GM21529 (cell line): ENCODE measurements at regions not wholly inside any gene's neighbourhood (a gene's known extent, or its start where the extent isn't known, plus 50 kb on each side); places are given as distances from the start of the nearest gene placed in this dataset.
"Not testable (repeated sequence)": the region's sequence is repeated elsewhere in the genome, so short reads cannot be mapped to it uniquely, and the experiment has no call there.

ENCODE experiments used
- ATAC-seq: cut with Tn5 transposase; IDR thresholded peaks from one replicate; pipeline ENCODE4 v1.9.1; 2021; ENCODE audit not compliant: unreplicated experiment

- ATAC-seq, result no peak
These were observed 465.6 kb upstream of the PRKX start for GRCh38 chrX:4179031-4179430.

- ATAC-seq, result no peak
These were observed 461.8 kb upstream of the PRKX start for GRCh38 chrX:4175221-4175620.

- ATAC-seq, result no peak
These were observed 460.3 kb upstream of the PRKX start for GRCh38 chrX:4173743-4174142.

- ATAC-seq, result no peak
These were observed 438.3 kb upstream of the PRKX start for GRCh38 chrX:4151798-4152197.

GRCh38 chrX:4150259-4150658 is 436.8 kb upstream of the PRKX start:
- no peak for ATAC-seq

- no peak for ATAC-seq
These were observed 416.2 kb upstream of the PRKX start for GRCh38 chrX:4129626-4130025.

GRCh38 chrX:4118666-4119530 is 405.4 kb upstream of the PRKX start:
- no peak for ATAC-seq

- no peak for ATAC-seq
These were observed 397.5 kb upstream of the PRKX start for GRCh38 chrX:4110964-4111363.

- ATAC-seq, result no peak
These were observed 381.5 kb upstream of the PRKX start for GRCh38 chrX:4094926-4095325.

GRCh38 chrX:4091046-4091760 is 377.8 kb upstream of the PRKX start:
- no peak for ATAC-seq

GRCh38 chrX:4059893-4060292 is 346.4 kb upstream of the PRKX start:
- no peak for ATAC-seq

GRCh38 chrX:4043951-4044350 is 330.5 kb upstream of the PRKX start:
- no peak for ATAC-seq

GRCh38 chrX:4035874-4036273 is 322.4 kb upstream of the PRKX start:
- no peak for ATAC-seq

GRCh38 chrX:4028151-4028550 is 314.7 kb upstream of the PRKX start:
- ATAC-seq, result no peak

GRCh38 chrX:4005281-4005680 is 291.8 kb upstream of the PRKX start:
- ATAC-seq, result no peak

- no peak for ATAC-seq
These were observed 291.4 kb upstream of the PRKX start for GRCh38 chrX:4004822-4005221.

- ATAC-seq, result no peak
These were observed 280.9 kb upstream of the PRKX start for GRCh38 chrX:3994315-3994714.

GRCh38 chrX:3990569-3990968 is 277.1 kb upstream of the PRKX start:
- ATAC-seq, result no peak

GRCh38 chrX:3972104-3972858 is 258.8 kb upstream of the PRKX start:
- not testable (repeated sequence) for ATAC-seq

- ATAC-seq, result no peak
These were observed 255.3 kb upstream of the PRKX start for GRCh38 chrX:3968749-3969148.

- ATAC-seq, result peak; percentile 89
These were observed 250.5 kb upstream of the PRKX start for GRCh38 chrX:3963980-3964379.
